ENCODE measurements at regions not wholly inside any gene's neighbourhood (a gene's known extent, or its start where the extent isn't known, plus 50 kb on each side); places are given as distances from the start of the nearest gene placed in this dataset.

DNA sequence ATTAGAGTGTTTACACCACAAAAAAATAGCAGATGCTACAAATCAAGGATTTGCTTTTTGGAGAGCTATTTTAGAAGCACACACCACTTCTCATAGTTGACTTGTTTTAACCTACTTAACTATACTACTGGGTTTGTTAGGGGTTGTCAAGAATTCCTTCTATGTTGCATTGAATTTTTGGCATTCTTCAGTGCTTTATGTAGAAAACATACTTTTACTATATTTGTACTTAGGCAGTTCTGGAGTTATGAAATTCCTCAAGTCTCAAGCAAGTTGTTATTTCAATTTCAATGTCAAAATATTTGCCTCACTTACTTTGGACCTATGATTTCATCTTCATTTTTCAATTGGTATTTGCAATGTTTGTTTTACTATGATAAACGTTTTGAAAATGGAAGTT is 449.6 kb downstream of the GLUD2 start:
- TF ChIP-seq POLR2AphosphoS5 (IDR thresholded peaks at IDR 0.05; ENCODE audit: low read depth, low read length) (no peak), REST (IDR thresholded peaks at IDR 0.05; ENCODE audit: insufficient read depth in 1 of 2, low read depth in 2 of 2, low read length in 2 of 2) (no peak)

Measured in PFSK-1 (cell line).